Progenitor cell of endocrine pancreas (in vitro differentiated cells): ENCODE measurements at regions not wholly inside any gene's neighbourhood (a gene's known extent, or its start where the extent isn't known, plus 50 kb on each side); places are given as distances from the start of the nearest gene placed in this dataset.

Experiments used
- DNase-seq: peaks from one replicate; pipeline ENCODE4 v3.0.0; 2021; ENCODE audit warnings: low spot score; ENCODE audit not compliant: unreplicated experiment
- H3K27ac Mint-ChIP-seq: 2 replicates; pipeline ENCODE4 v1.8.0; 2021; ENCODE audit warnings: mild to moderate bottlenecking, moderate library complexity, mixed read lengths
- H3K27me3 Mint-ChIP-seq: 2 replicates; pipeline ENCODE4 v1.8.0; 2021; ENCODE audit warnings: mixed read lengths
- H3K36me3 Mint-ChIP-seq: 2 replicates; pipeline ENCODE4 v1.8.0; 2022; ENCODE audit warnings: mixed read lengths; ENCODE audit not compliant: insufficient read depth
- H3K4me1 Mint-ChIP-seq: 2 replicates; pipeline ENCODE4 v1.8.0; 2021; ENCODE audit warnings: low read depth, mixed read lengths
- H3K4me3 Mint-ChIP-seq: 2 replicates; pipeline ENCODE4 v1.8.0; 2021; ENCODE audit warnings: low read depth, mild to moderate bottlenecking, moderate library complexity, mixed read lengths
- H3K9me3 Mint-ChIP-seq: 2 replicates; pipeline ENCODE4 v1.8.0; 2021; ENCODE audit warnings: low read depth, mixed read lengths
- TF ChIP-seq, protein P1 (sequence below): fragments of 200-600 bp; sonication (generic); IDR thresholded peaks from one replicate; pipeline ENCODE4 v1.5.0; 2021; ENCODE audit warnings: antibody characterized with exemption, mild to moderate bottlenecking; ENCODE audit not compliant: unreplicated experiment

DNA sequence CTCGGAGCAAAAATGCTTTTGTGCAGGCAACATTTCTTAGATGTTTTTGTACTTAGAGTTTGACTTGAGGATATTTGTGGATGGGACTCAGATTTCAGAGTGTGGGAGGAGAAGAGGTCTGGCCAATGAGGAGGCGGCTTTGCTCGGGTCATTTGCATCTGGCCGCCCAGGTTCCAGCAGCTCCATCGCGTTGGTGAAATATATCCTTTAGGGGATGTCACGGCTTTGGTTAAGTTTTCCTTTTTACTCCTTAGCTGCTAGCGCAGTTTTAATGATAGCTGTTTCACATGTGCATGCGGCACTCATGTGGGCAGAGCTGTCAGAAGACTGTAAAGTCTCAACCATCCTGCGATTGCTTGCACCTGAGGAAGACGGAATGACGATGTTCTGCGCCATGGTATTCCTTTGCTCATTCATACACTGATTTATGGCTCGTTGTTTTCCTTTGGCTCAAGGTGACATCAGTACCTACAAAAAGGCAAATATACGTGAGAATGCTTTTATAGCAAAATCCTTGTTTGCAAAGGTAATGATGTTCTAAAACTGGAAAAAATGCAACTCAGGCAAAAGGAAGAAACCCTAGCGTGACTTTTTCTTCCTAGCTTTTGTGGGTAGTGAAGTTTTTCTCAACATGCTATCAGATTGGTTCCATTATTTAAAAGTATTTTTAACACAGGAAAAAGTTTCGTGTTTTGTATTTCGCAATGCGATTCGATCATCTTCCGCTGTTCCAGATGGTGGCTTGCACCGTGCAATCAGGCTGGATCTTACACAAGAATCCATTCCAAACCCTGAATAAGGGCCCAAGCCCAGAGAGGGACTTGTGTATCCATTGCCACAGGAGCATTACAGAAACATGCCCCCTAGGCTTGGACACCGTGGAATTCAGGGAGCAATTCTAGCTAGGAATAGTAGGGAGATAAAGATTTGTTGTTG lies 70.5 kb upstream of the ZNF516 start:
- Mint-ChIP-seq H3K4me3 (peak overlapping the region; percentile 59), H3K9me3 (no peaks in the 10 kb centered on the region), H3K4me1 (peaks cover 7% of the 10 kb centered on the region), H3K27me3 (no peaks in the 10 kb centered on the region), H3K27ac (peak overlapping the region; percentile 91), H3K36me3 (no peaks in the 10 kb centered on the region)
- DNase-seq: no peak
- TF ChIP-seq, protein P1, sequence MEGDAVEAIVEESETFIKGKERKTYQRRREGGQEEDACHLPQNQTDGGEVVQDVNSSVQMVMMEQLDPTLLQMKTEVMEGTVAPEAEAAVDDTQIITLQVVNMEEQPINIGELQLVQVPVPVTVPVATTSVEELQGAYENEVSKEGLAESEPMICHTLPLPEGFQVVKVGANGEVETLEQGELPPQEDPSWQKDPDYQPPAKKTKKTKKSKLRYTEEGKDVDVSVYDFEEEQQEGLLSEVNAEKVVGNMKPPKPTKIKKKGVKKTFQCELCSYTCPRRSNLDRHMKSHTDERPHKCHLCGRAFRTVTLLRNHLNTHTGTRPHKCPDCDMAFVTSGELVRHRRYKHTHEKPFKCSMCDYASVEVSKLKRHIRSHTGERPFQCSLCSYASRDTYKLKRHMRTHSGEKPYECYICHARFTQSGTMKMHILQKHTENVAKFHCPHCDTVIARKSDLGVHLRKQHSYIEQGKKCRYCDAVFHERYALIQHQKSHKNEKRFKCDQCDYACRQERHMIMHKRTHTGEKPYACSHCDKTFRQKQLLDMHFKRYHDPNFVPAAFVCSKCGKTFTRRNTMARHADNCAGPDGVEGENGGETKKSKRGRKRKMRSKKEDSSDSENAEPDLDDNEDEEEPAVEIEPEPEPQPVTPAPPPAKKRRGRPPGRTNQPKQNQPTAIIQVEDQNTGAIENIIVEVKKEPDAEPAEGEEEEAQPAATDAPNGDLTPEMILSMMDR: no peak

DNA sequence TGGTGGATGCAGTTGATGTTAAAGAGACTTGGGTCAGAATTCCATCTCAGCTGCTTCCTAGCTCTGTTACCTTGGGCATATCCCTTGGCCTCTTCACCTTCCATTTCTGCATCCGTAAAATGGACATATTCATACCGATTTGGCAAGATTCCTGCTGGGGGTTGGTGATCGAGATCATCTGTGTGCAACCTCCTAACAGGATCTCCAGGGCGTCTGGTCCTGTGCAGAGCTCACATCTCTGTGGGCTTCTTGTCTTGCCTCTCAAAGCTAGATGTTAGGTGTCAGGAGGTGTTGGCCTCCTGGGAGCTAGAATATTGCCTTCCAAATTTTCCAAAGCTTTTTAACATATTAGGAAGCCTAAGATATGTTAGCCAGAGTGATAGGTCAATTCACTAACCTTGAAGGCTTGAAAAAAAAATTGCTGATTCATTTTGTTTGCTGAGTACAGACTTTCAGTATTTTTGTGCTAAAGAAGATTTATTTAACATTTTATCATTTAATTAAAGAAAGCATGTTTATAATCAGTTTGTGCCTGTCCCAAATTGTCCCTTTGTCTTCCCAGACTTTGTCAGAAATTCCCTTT lies 69.7 kb upstream of the ZNF516 start:
- Mint-ChIP-seq H3K27ac (peak overlapping the region; percentile 91), H3K4me1 (peaks cover 7% of the 10 kb centered on the region), H3K4me3 (peak overlapping the region; percentile 59), H3K9me3 (no peaks in the 10 kb centered on the region), H3K36me3 (no peaks in the 10 kb centered on the region), H3K27me3 (no peaks in the 10 kb centered on the region)
- TF ChIP-seq, protein P1: no peak
- no peak for DNase-seq

DNA sequence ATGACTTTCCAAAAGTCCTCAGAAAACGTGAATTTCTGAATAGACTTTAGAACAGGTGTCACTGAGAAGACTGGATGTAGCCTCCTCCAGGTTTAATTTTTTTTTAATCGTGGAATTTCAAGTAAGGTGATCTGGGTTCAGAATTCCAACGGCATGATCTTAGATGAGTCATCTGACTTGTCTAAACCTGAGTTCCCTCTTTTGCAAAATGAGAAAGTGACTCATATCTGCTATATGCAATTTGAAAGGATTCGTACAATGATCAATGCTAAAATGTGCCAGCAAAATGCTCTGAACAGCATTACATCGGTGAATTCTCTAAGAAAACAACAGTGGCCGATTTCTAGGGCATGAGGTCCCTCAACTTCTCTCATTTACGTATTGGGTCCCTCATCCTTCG lies 69.1 kb upstream of the ZNF516 start:
- no peaks in the 10 kb centered on the region for H3K27me3 Mint-ChIP-seq
- no peak for DNase-seq
- peak overlapping the region; percentile 67 for H3K27ac Mint-ChIP-seq
- H3K9me3 Mint-ChIP-seq: no peaks in the 10 kb centered on the region
- H3K4me1 Mint-ChIP-seq: peaks cover 7% of the 10 kb centered on the region
- no peaks in the 10 kb centered on the region for H3K36me3 Mint-ChIP-seq
- TF ChIP-seq, protein P1: no peak
- no peak overlapping the region for H3K4me3 Mint-ChIP-seq

DNA sequence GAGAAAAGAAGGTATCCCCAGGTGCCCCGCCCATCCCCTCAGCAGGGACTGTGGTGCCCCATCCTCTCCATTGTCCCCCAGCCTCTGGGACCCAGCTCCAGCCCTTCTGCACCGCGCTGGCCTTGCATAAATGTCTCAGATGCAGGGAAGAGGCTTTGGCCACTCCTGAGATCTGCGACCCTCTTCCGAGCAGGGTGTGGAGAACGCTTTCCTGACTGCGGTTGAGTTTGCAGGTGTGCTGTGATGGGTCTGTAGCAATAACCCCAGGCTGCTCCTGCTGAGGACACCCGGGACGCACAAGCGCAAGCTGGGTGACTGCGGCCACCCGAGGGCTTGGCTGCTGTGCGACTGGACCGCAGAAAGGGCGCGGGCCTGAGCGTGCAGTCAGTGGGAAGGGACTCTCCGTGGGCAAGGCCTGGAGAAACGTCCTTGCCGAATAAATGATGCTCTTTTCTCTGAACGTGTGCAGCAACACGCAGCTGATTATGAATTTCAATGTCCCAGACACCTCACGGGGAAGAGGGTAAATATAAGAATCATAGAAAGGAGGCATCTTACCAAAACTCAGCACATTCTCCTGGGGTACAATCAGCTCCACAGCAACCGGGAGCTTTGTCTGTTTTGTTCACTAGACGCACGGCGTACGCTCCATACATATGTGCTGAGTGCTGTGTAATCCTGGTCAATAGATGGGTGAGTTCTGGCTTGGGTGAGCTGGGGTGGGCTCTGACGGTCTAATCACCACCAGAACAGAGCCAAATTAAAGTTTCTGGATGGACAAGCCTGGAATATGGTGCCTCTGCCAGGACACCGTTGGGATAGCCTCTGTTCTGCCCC lies 67.5 kb upstream of the ZNF516 start:
- Mint-ChIP-seq H3K4me3 (no peak overlapping the region), H3K27me3 (no peaks in the 10 kb centered on the region), H3K9me3 (no peaks in the 10 kb centered on the region), H3K4me1 (peaks cover 7% of the 10 kb centered on the region), H3K36me3 (no peaks in the 10 kb centered on the region), H3K27ac (no peak overlapping the region)
- no peak for DNase-seq
- TF ChIP-seq, protein P1: no peak
